Spleen (tissue), 7 donors: ENCODE measurements at regions not wholly inside any gene's neighbourhood (a gene's known extent, or its start where the extent isn't known, plus 50 kb on each side); places are given as distances from the start of the nearest gene placed in this dataset.

Experiments used
- CTCF ChIP-seq, 11 experiments: fragments of 200-600 bp in 7 of 11; fragments of 450-650 bp in 4 of 11; sonication (generic) in 4 of 11; IDR thresholded peaks in 8 of 11; conservative IDR thresholded peaks in 3 of 11; 1 replicate in 7 of 11; 2 replicates in 4 of 11; pipeline versions ENCODE4 v1.4.0 to v1.8.0; 2016 to 2021; ENCODE audit warnings: antibody characterized with exemption in 11 of 11, inconsistent platforms in 4 of 11, mild to moderate bottlenecking in 1 of 11
- POLR2A ChIP-seq, 3 donors: fragments of 450-650 bp; IDR thresholded peaks; one replicate each; pipeline ENCODE4 v1.5.1; 2017; ENCODE audit warnings: antibody characterized with exemption in 3 of 3, mild to moderate bottlenecking in 1 of 3
- donor health status: DM: no; HTN: no; CAD: no; lungs with moderate emphysema.
- donor health status: DM: no; HTN: no; CAD: no.
- donor health status: DM: no; HTN: no; CAD: no.

GRCh38 chr15:31162721-31163510 lies 61.4 kb upstream of the TRPM1 start:
- TF ChIP-seq CTCF (IDR thresholded peaks at IDR 0.05 in 8 of 11, conservative IDR thresholded peaks at IDR 0.05 in 3 of 11) (no peak), POLR2A (IDR thresholded peaks at IDR 0.05) (no peak)
